HG02571 (cell line): ENCODE measurements at regions not wholly inside any gene's neighbourhood (a gene's known extent, or its start where the extent isn't known, plus 50 kb on each side); places are given as distances from the start of the nearest gene placed in this dataset.

Experiments
- ATAC-seq: cut with Tn5 transposase; IDR thresholded peaks from one replicate; pipeline ENCODE4 v1.9.1; 2021; ENCODE audit warnings: mild to moderate bottlenecking, moderate library complexity; ENCODE audit not compliant: unreplicated experiment

DNA sequence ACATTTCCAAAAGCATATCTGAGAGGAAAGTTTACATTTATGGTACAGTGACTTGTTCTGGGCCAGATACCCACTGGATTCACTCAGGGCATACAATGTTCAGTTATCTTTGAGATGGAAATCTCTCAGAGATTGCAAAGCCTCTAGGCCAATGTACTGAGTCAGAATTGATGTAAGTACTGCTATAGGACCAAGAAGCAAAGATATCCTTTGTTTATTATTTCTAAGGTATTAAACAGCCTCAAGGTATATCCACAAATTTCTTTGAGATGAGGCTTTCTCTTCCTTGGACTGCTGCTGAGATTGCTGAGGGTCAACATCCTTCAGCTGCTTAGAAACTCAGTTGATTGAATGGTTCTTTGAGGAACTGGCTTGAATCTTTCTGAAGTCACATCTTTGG is 484.0 kb downstream of the METTL15 start:
- ATAC-seq = no peak

DNA sequence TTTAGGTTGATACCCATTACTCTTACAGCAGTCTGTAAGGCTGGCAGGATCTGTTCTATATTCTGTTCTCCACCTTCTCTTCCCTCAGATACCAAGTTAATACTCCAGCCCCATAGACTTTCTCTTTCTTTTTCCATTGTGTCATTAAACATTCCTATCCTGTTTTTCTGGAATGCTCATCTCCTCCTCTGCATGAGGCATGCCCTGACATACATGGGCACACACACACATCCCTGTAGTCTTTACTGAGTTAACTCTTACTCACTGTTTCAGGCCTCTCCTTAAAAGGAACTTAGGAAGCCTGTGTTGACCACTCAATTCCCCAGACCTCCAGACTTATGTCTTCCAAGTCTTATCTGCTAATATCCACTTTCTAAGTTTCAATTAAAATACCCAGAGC is 476.8 kb downstream of the METTL15 start:
- no peak for ATAC-seq

GRCh38 chr11:28582506-28582905 is 474.3 kb downstream of the METTL15 start:
- no peak for ATAC-seq

DNA sequence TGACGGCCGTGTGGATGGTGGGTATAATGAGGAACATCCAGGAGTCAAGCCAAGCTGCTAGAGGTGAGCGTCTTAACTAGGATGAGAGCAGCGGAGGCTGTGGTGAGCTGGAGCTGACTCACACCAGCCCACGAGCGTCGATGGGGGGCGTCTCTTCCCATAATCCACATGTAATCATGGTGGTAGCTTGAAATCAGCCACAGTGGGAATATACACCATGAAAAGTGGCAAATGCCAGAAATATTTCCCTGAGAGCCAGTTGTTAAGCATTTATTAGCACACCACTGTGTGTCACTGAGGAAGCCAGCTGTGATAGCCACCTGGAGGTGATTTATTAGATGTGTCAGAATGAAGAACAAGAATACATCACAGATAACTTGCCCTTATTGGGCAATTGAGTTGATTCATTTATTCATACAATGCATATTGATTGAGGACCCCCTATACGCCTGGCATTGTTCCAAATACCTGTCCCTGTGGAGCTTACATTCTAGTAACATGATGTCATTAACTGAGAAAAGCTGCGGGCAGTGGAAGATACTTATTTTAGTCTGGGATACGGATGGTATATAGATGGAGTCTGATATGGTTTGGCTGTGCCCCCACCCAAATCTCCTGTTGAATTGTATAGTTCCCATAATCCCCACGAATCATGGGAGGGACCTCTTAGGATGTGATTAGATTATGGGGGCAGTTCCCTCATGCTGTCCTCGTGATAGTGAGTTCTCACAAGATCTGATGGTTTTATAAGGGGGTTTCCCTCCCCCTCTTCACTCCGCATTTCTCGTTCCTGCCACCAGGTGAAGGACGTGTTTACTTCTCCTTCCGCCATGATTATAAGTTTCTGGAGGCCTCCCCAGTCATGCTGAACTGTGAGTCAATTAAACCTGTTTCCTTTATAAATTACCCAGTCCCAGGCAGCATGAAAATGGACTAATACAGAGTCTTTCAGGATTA is 473.4 kb downstream of the METTL15 start:
- ATAC-seq = no peak

GRCh38 chr11:28571371-28571770 is 463.2 kb downstream of the METTL15 start:
- no peak for ATAC-seq

DNA sequence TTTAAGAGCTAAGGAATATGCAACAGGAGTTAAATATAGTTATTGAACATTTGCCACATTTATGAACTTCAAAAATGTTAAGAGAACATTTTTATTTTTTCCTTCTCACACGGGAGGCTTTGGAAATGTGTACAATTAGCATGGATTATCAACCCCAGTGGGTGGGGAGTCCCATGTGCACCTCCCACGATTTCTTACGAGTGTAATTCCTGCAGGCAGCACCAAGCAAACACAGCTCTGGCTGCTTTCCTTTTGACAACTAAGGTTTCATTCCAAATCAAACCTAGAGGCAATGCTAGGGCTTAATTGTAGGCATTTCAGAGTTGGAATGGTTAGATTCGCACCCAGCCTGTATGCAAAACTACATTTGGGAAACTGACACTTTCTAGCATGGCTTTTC is 460.9 kb downstream of the METTL15 start:
- ATAC-seq = no peak

- ATAC-seq = no peak
Observed at GRCh38 chr11:28566339-28567089, 458.3 kb downstream of the METTL15 start.

- no peak for ATAC-seq
Observed at GRCh38 chr11:28559492-28559891, 451.3 kb downstream of the METTL15 start.

GRCh38 chr11:28547321-28547741 is 439.1 kb downstream of the METTL15 start:
- ATAC-seq = no peak

DNA sequence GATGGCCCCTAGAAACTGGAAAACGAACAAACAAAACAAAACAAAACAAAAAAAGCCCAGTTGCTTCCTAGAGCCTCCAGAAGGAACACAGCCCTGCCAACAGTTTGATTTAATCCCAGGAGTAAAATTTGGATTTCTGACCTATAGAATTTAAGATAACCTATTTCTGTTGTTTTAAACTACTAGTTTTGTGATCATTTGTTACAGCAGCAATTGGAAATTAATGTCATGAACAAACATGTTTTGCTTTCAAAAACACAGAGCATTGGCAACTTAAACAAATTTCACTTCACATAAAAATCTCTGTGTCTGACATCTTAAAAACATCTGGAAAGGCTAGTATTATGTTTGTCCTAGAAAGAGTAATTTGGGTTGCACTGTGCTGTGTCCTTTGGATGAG is 437.3 kb downstream of the METTL15 start:
- ATAC-seq = no peak

- no peak for ATAC-seq
Observed at GRCh38 chr11:28542561-28542960, 434.4 kb downstream of the METTL15 start.

GRCh38 chr11:28539239-28540030 is 431.2 kb downstream of the METTL15 start:
- no peak for ATAC-seq

DNA sequence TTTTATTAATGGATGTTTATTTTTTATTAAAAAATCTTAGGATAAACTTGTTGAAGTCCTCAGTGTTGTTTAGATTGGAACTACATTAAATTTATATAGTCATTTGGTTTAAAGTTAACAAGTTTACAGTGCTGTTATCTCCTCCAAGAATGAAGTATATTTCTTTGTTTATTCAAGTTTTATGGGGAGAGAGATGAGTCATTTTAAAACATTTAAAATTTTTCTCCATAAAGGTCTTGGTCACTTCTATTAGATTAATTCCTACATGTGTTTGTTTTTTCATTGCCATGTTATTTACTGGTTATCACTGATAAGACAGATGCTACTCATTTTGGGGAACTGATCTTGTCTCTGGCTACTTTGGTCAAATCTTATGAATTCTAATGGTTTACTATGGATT is 429.6 kb downstream of the METTL15 start:
- ATAC-seq = no peak

- ATAC-seq = no peak
Observed at GRCh38 chr11:28536504-28537267, 428.5 kb downstream of the METTL15 start.

- ATAC-seq = no peak
Observed at GRCh38 chr11:28535677-28536076, 427.5 kb downstream of the METTL15 start.

- ATAC-seq = no peak
Observed at GRCh38 chr11:28529540-28530410, 421.6 kb downstream of the METTL15 start.

GRCh38 chr11:28529046-28529445 is 420.9 kb downstream of the METTL15 start:
- ATAC-seq = no peak

GRCh38 chr11:28528217-28528616 is 420.0 kb downstream of the METTL15 start:
- no peak for ATAC-seq

DNA sequence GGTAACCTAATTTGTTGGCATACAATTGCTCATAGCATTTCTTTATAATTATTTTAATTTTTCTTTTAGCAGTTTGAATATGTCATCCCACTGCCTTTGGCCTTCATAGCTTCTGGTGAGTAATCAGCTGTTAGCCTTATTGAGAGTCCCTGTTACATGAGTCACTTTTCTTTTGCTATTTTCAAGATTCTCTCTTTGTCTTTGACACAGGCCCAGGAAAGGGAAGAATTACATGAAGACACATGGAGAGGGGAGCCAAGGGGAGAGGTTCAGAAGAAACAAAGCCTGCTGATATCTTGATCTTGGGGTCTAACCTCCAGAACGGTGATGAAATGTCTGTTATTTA is 418.2 kb downstream of the METTL15 start:
- no peak for ATAC-seq
